IPS-15b (cell line): ENCODE measurements at regions not wholly inside any gene's neighbourhood (a gene's known extent, or its start where the extent isn't known, plus 50 kb on each side); places are given as distances from the start of the nearest gene placed in this dataset.

Experiments used
- H3K27me3 ChIP-seq: one replicate; pipeline ENCODE4 v1.6.1; 2013; ENCODE audit warnings: low read length; ENCODE audit not compliant: control insufficient read depth, insufficient read depth
- H3K36me3 ChIP-seq: one replicate; pipeline ENCODE4 v1.6.1; 2013; ENCODE audit warnings: low read length; ENCODE audit not compliant: control insufficient read depth, insufficient read depth
- H3K4me1 ChIP-seq: one replicate; pipeline ENCODE4 v1.6.1; 2013; ENCODE audit warnings: mild to moderate bottlenecking, low read length; ENCODE audit not compliant: control insufficient read depth, insufficient read depth
- H3K4me3 ChIP-seq: one replicate; pipeline ENCODE4 v1.5.1; 2013; ENCODE audit warnings: low read depth, low read length
- H3K9ac ChIP-seq: one replicate; pipeline ENCODE4 v1.6.1; 2013; ENCODE audit warnings: low read depth, mild to moderate bottlenecking, low read length
- H3K9me3 ChIP-seq: one replicate; pipeline ENCODE4 v1.6.1; 2013; ENCODE audit warnings: mild to moderate bottlenecking, low read length; ENCODE audit not compliant: control insufficient read depth, insufficient read depth

DNA sequence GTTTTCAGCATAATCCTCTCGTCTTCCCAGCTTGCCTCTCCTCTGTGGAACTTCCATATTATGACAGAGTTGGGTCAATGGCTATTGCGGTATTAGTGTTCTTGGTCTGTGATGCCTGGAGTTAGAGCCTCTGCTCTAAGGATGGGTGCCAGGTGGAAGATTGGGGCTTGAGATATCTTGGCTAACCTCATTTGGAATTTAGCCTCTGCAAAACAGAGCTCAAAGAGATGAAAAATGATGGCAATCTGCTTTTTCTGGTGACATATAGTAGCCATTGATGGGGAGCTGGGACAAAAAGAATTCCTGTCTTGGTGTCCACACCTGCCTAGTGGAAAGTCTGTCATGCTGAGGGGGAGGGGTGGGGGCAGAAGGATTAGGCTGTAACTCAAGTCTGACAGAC, 152.1 kb downstream of the RPL10L start:
- Histone ChIP-seq H3K27me3 (no peaks in the 10 kb centered on the region), H3K9me3 (no peaks in the 10 kb centered on the region), H3K4me1 (no peaks in the 10 kb centered on the region), H3K9ac (no peak overlapping the region), H3K4me3 (no peak overlapping the region), H3K36me3 (no peaks in the 10 kb centered on the region)

DNA sequence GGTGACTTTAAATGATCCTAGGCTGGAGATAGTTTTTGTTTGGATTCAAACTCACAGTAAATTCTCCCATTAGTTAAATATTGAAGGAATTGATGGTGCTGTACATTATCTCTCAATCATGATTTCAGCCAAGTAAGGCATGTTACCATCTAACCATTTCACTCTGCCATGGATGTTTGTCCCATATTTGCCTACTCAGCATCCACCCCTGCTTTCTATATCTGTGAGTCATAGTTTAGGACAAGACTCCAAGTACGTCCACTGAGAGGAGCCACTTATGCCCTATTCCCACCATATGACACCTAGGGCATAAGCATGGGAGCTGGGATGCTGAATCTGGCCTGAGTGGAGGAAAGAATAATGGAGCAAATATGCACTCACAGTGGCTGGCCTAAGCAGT, 155.2 kb downstream of the RPL10L start:
- H3K9me3 ChIP-seq, result no peaks in the 10 kb centered on the region
- H3K36me3 ChIP-seq, result no peaks in the 10 kb centered on the region
- H3K4me3 ChIP-seq, result no peak overlapping the region
- no peak overlapping the region for H3K9ac ChIP-seq
- H3K27me3 ChIP-seq, result no peaks in the 10 kb centered on the region
- H3K4me1 ChIP-seq, result no peaks in the 10 kb centered on the region

DNA sequence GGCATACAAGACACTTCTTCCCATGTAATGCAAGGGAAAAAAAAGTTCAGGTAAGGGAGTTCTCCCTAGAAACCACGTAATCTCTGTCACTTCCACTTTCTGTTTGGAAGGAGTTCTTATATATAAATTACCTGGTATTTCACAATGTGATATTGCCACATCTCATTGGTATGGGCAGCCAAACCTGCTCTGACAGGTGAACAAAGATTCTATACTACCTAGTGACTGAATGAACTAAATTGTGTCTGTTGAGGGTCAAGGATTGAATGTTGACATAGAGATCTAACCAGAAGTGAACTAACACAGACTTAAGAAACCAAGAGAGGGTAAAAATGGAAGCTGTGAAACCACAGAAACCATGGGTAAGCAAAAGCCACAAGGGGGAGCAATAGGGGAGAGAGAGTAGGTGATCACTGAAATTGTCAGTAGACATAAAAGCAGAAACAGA, 161.3 kb downstream of the RPL10L start:
- Histone ChIP-seq H3K4me1 (peaks cover 2% of the 10 kb centered on the region), H3K9me3 (no peaks in the 10 kb centered on the region), H3K4me3 (no peak overlapping the region), H3K9ac (no peak overlapping the region), H3K27me3 (no peaks in the 10 kb centered on the region), H3K36me3 (no peaks in the 10 kb centered on the region)

DNA sequence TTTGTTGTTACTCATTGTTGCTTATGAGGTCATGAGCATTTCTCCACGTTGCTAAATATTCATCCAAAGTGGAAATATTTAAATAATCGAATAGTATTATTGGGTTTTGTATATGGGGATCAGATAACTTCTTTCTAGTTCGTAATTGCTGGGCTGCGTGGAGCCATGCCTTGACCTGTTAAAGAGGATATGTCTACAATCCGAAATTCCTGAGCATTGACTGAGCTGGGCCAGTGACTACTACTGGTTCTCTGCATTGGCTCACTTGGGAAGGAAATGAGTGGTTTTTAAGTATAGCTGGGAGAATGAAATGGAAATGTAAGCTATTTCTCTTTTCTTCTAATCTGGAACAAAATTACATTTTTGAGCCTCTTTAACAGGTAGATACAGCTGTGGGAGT, 163.2 kb downstream of the RPL10L start:
- Histone ChIP-seq H3K4me1 (peaks cover 2% of the 10 kb centered on the region), H3K27me3 (no peaks in the 10 kb centered on the region), H3K9ac (no peak overlapping the region), H3K36me3 (no peaks in the 10 kb centered on the region), H3K9me3 (no peaks in the 10 kb centered on the region), H3K4me3 (no peak overlapping the region)

DNA sequence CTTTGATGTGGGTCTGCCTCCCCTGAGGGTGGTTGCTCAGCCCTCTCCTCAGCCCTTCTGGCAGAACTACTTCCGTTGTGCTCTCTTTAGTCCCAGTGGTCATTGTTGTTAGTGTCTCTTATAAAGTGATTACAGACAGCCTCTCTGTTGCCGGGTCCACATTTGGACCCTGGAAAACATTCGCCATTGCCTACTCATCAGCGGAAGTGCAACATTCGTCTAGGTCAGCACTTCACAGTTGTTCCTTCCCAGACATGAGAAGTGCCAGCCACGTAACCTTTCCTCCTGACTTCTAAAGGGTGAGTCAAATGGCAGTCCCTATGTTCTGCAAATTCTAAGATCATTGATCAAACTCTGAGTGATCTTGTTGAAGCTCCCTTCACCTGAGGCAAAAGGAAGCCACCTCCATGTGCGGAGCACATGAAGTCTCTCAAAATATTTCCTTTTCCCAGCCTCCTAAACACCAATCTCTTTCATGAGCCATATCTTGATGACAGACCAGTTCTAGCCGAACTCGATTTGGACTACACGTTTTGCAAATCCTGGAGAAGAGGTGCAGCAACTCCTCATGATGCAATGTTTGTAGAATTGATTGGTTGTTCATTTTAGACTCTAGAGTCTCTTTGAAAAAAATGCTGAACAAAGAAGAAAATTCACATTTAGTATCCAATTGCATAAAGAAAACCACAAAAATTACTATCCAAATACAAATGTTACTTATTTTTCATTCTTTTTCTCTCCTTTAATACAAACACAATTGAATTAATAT, 163.8 kb downstream of the RPL10L start:
- H3K27me3 ChIP-seq, result no peaks in the 10 kb centered on the region

DNA sequence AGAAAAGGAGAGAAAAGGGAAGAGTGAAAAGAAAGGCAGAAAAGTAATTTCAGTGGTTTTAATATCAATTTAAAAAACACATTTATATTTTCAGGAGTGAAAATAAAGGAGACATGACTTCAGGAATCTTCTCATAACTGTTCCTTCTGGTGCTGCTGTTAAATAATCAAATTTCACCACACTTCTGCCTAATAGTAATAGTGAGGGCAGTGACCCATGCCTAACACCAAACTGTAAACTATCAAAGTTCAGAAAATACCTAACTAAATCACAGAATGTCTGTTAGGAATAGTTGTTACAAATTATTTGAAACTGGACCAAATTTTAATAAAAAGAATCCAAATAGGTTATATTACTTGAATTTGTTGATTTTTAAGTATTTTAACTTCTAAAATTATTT, 169.4 kb downstream of the RPL10L start:
- Histone ChIP-seq H3K36me3 (no peaks in the 10 kb centered on the region), H3K9me3 (no peaks in the 10 kb centered on the region), H3K9ac (no peak overlapping the region), H3K27me3 (no peaks in the 10 kb centered on the region), H3K4me3 (no peak overlapping the region), H3K4me1 (no peaks in the 10 kb centered on the region)

More for the DNA sequence above, 163.8 kb downstream of the RPL10L start:
- Histone ChIP-seq H3K9ac (no peak overlapping the region), H3K4me3 (no peak overlapping the region), H3K4me1 (peaks cover 2% of the 10 kb centered on the region), H3K36me3 (no peaks in the 10 kb centered on the region), H3K9me3 (no peaks in the 10 kb centered on the region)

DNA sequence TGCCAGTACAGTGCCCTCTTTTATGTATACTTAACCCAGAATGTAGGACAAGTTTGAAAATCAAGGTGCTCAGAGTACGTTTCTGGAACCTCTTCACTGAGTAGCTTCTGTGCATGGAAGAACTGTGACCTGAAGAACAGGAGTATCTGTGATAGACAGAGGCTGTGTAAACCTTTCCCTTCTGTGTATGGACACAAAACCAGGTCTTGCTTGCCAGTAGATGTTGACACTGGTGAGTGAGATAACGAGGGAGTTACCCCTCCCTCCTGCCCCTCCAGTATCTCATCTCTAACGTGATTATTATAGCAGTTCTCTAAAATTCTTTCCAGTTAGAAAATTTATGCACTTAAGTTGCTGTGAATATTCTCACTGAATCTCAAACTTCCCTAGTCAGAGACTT, 170.8 kb downstream of the RPL10L start:
- no peaks in the 10 kb centered on the region for H3K36me3 ChIP-seq
- no peaks in the 10 kb centered on the region for H3K4me1 ChIP-seq
- H3K27me3 ChIP-seq, result no peaks in the 10 kb centered on the region
- no peak overlapping the region for H3K9ac ChIP-seq
- no peaks in the 10 kb centered on the region for H3K9me3 ChIP-seq
- H3K4me3 ChIP-seq, result no peak overlapping the region

DNA sequence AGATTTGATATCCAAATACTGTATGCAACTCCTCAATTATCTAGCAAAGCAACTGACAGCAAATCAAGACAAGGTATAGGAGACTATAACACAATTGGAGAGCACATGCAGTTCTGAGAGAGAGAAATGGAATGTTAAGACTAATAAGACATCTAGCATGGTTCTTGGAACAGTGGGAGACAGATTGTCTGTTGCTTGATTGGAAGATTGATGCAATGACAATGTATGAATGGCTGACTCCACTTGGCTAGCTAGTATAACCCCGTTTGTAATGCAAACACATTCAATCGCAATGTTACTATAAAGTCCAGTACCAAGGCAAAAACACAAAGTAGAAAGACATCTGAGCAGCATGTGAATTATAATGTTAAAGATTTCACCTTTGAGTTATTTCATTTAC, 179.3 kb downstream of the RPL10L start:
- Histone ChIP-seq H3K4me3 (no peak overlapping the region), H3K36me3 (no peaks in the 10 kb centered on the region), H3K4me1 (no peaks in the 10 kb centered on the region), H3K9me3 (no peaks in the 10 kb centered on the region), H3K9ac (no peak overlapping the region), H3K27me3 (no peaks in the 10 kb centered on the region)

DNA sequence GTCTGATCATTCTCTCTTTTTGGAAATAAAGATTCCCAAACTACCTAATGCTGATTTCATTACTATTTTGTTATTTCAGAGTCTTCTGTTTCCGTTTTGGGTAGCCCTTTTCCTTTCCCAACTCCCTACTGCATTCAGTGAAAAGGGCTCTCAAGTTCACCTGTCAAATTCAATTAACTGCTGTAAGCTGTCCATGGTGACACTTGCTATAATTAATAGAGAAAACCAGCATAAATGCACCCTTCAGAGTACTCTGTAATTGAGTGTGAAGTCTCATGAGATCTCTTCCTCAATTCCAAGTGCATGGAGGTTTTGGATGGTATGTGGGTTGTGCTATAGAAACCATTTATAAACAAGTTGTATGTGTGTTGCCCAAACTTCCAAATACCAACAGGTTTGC, 187.2 kb downstream of the RPL10L start:
- H3K36me3 ChIP-seq, result no peaks in the 10 kb centered on the region
- no peaks in the 10 kb centered on the region for H3K4me1 ChIP-seq
- no peak overlapping the region for H3K9ac ChIP-seq
- no peaks in the 10 kb centered on the region for H3K9me3 ChIP-seq
- H3K4me3 ChIP-seq, result no peak overlapping the region
- H3K27me3 ChIP-seq, result no peaks in the 10 kb centered on the region

DNA sequence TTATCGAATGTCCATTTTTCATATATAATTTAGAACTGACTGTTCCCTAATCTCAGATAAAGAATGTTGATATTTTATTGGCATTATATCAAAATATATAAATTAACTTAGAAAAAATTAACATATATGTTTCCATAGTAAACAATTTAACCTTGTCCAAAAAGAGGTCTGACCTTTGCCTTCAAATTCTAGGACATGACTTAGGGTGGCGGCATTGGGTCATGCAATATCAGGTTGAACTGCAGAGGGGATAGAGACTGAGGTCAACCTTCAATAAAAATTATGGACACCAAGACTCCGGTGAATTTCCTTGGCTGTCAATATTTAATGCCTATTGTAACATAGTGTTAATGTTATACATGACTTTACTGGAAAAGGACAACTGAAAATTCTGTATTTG, 199.8 kb downstream of the RPL10L start:
- peaks cover 2% of the 10 kb centered on the region for H3K4me1 ChIP-seq
- H3K4me3 ChIP-seq, result no peak overlapping the region
- H3K36me3 ChIP-seq, result no peaks in the 10 kb centered on the region
- H3K9ac ChIP-seq, result no peak overlapping the region
- no peaks in the 10 kb centered on the region for H3K27me3 ChIP-seq
- H3K9me3 ChIP-seq, result no peaks in the 10 kb centered on the region

DNA sequence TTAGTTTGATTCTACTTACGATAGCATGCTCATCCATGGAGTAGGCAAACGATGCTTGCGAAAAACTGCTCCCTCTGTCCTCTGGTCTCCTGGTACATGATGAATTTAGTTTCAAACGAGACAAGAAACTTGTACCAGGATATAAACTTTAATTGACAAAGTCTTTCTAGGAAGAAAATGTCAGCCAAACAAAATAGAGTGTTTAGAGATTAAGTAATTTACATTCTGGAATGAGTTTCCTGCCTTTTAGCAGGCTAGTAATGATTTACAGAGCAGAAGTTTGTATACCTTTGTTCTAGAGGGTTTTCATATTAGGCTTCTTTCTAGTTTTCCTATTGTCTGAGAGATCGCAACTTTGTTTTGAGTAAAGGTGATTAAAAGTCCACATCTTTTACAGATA, 206.9 kb downstream of the RPL10L start:
- H3K9me3 ChIP-seq, result no peaks in the 10 kb centered on the region
- no peak overlapping the region for H3K9ac ChIP-seq
- no peaks in the 10 kb centered on the region for H3K36me3 ChIP-seq
- no peak overlapping the region for H3K4me3 ChIP-seq
- peaks cover 2% of the 10 kb centered on the region for H3K4me1 ChIP-seq
- no peaks in the 10 kb centered on the region for H3K27me3 ChIP-seq

DNA sequence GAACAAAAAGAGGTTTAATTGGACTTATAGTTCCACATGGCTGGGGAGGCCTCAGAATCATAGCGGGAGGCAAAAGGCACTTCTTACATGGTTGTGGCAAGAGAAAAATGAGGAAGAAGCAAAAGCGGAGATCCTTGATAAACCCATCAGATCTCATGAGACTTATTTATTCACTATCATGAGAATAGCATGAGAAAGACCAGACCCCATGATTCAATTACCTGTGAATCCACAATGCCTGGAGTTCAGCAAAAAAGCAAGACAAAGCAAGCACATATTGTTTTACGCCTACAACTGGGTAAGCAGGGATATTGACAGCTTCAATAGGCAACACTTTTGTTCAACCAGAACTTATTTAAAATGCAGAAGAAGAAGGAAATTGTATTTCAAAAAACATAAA, 218.2 kb downstream of the RPL10L start:
- Histone ChIP-seq H3K9ac (no peak overlapping the region), H3K36me3 (no peaks in the 10 kb centered on the region), H3K4me3 (no peak overlapping the region), H3K27me3 (no peaks in the 10 kb centered on the region), H3K4me1 (peaks cover 9% of the 10 kb centered on the region), H3K9me3 (no peaks in the 10 kb centered on the region)
